H1 (cell line): ENCODE measurements at regions not wholly inside any gene's neighbourhood (a gene's known extent, or its start where the extent isn't known, plus 50 kb on each side); places are given as distances from the start of the nearest gene placed in this dataset.

ENCODE experiments used
- CTCF ChIP-seq, 3 experiments: IDR thresholded peaks; 1 replicate in 2 of 3; 2 replicates in 1 of 3; pipeline versions ENCODE4 v1.5.1 to v1.6.1; 2011; ENCODE audit warnings: low read length in 3 of 3, mild to moderate bottlenecking in 3 of 3, inconsistent platforms in 2 of 3, low read depth in 1 of 3, moderate library complexity in 1 of 3; ENCODE audit not compliant: insufficient read depth in 1 of 3; ENCODE audit errors: control extremely low read depth in 1 of 3
- EGR1 ChIP-seq: IDR thresholded peaks from 2 replicates; pipeline ENCODE4 v1.6.1; 2011; ENCODE audit warnings: low read depth, low read length, borderline replicate concordance
- JUND ChIP-seq: IDR thresholded peaks from 2 replicates; pipeline ENCODE4 v1.6.1; 2011; ENCODE audit warnings: mild to moderate bottlenecking, improper control_type of control experiment, low read length
- NRF1 ChIP-seq: IDR thresholded peaks from 2 replicates; pipeline ENCODE4 v1.6.1; 2011; ENCODE audit warnings: mild to moderate bottlenecking, low read depth, low read length, improper control_type of control experiment
- ZNF274 ChIP-seq: IDR thresholded peaks from 2 replicates; pipeline ENCODE4 v1.7.0; 2012; ENCODE audit warnings: low read length, borderline replicate concordance; ENCODE audit errors: extremely low read depth

- TF ChIP-seq ZNF274 = no peak
- no peak for TF ChIP-seq EGR1
- TF ChIP-seq CTCF (IDR thresholded peaks at IDR 0.05; ENCODE audit: control extremely low read depth in 1 of 3, insufficient read depth in 1 of 3, low read depth in 1 of 3, low read length in 3 of 3) = no peak
- TF ChIP-seq NRF1 = no peak
- TF ChIP-seq JUND = no peak
These were observed 59.2 kb upstream of the C15orf39 start for GRCh38 chr15:75142499-75142898.
